GM12874 (cell line): ENCODE measurements at regions not wholly inside any gene's neighbourhood (a gene's known extent, or its start where the extent isn't known, plus 50 kb on each side); places are given as distances from the start of the nearest gene placed in this dataset.

Experiments used
- TF ChIP-seq, protein P1 (sequence below): IDR thresholded peaks from 2 replicates; pipeline ENCODE4 v1.5.1; 2011; ENCODE audit warnings: low read depth, mild to moderate bottlenecking, control low read depth, low read length, moderate library complexity; ENCODE audit not compliant: insufficient read depth

DNA sequence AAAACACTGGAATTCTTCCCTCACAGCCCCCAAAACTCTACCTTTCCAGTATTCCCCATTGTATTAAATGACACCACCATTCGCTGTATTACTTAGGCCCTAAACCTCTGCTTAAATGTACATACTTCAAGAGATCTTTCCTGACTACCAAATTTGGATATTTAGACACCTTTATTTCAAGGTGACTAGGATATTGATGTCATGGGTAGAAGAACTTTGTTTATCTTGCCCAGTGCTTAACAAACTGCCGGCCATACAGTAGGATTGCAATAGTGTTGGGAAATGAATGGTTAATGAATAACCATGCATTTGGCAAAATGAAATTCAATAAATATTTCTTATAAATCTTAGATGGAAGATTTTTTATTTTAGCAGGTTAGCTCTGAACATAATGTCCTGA, 86.2 kb upstream of the CA10 start:
- TF ChIP-seq, protein P1, sequence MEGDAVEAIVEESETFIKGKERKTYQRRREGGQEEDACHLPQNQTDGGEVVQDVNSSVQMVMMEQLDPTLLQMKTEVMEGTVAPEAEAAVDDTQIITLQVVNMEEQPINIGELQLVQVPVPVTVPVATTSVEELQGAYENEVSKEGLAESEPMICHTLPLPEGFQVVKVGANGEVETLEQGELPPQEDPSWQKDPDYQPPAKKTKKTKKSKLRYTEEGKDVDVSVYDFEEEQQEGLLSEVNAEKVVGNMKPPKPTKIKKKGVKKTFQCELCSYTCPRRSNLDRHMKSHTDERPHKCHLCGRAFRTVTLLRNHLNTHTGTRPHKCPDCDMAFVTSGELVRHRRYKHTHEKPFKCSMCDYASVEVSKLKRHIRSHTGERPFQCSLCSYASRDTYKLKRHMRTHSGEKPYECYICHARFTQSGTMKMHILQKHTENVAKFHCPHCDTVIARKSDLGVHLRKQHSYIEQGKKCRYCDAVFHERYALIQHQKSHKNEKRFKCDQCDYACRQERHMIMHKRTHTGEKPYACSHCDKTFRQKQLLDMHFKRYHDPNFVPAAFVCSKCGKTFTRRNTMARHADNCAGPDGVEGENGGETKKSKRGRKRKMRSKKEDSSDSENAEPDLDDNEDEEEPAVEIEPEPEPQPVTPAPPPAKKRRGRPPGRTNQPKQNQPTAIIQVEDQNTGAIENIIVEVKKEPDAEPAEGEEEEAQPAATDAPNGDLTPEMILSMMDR = no peak

DNA sequence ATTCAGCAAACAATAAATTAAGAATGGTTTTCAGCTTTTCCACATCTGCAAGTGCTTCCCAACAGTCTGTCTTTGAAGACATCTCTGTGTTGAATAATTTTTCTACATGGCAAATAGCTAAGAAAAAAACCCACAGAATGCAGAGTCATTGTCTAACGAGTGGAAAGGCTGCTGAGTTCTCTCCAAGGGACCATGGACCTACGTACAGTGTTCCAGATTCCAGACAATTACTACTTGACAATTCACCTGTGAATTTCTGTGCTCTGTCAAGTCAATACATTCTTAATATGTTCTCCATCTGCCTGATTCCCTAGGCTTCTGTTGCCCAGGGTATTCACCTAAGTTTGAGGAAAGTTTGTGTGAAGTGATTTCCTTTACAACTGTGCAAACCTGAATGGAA, 83.8 kb upstream of the CA10 start:
- TF ChIP-seq, protein P1 = no peak

DNA sequence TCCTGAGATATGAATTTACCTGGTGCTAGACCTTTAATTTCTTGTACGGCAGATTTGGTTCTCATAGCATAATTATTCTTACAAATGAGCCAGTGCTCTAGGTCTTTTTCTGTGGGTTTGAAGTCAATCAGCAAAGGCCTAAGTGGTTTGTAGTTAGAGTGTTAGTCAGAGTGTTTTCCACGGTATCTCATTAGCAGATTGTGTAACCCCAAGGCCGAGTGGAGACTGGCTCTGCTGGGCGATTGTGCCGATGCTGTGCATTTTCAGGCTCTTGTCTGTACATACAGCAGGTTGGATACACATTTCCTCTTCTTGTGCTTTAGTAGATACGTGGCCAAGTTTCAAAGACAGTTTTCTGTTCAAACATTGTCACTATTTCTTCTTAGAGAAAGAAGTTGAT, 78.6 kb upstream of the CA10 start:
- TF ChIP-seq, protein P1 = no peak

DNA sequence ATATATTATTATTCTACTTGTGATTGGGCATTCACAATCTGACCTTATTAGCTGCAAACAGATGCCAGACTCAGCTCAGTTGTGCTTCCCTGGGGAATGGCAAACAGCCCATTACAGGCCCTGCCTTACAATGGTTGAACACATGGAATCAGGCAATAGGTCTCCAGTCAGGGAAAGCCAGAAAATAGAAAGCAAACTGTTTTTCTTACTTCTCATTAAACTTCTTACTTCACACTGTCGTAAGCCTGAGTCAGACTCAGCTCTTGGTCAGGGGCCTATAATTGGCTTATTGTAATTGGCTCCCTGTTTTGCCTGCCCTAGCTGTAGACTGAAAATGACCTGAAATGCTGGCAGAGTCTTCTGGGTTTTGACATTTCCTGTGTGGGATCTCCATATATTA, 77.0 kb upstream of the CA10 start:
- TF ChIP-seq, protein P1 = no peak

DNA sequence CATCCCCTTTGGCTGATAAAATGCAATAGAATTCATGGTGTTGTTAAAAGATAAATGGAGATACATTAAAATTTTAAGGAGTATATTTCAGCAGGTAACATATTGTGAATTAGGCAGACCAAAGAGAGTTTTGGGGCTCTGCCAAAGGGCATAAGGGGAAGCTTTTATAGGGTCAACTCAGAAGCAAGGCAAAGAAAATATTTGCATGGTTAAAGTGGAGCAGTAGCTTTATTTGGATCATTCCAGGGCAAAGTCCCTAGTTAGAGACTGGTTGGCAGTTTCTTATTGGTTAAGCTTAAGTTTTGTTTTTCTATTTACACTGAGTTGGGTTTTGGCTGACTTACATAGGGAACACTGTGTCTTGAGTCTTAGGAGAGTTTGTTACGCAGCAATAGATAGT, 75.1 kb upstream of the CA10 start:
- TF ChIP-seq, protein P1 = no peak

DNA sequence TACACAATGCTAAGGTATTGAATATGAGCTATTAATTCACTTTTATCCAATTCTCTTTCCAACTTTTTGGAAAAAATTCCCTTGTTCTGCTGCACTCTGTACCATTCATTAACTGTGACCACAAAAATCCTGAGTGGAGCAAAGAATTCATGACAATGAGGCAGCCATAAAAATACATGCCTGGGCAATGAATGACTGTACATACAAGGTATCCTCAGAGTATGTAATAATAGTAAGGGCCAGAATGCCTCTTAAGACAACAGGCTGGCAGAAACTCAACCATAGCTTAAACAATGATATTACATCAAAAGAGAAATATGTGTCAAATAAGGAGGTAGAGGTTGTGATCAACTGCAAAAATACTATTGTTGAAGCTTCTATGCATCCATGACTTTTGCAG, 74.7 kb upstream of the CA10 start:
- TF ChIP-seq, protein P1 = no peak

DNA sequence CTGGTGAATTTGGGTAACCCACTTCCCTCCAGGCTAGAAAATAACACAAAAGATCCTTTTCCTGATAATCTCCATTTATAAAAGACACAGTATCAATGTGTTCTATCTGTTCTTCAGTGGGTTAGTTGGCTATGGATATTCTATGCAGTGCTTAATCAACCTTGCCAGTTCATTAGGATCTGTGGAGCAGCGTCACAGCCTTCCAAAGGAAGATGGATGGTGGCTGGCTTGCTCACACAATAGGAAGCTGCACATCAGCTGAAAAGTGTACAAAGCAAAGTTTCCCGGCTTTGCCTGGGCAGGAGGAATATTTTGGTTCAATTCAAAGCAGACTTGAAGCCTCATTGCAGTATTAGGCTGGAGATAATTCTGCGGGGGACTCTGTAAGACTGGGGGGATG, 70.3 kb upstream of the CA10 start:
- TF ChIP-seq, protein P1 = no peak

DNA sequence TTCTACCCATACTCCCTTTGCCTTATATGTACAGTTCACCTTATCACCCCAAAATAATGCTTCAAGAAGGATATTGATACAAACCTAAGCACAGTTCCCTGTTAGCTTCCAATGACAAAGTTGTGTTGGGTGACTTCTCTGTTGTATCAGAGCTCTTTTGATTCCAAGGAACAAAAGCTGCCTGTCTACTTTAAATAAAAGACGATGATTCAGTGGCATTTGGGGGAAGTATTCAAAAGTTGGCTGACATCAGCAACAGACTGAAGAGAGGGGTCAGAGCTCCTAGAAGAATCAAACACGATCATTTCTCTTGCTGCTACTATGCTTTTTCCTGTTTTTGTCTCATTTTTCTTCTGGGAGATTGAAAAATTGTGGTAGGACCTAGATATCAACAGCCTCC, 69.4 kb upstream of the CA10 start:
- TF ChIP-seq, protein P1 = no peak
